ENCODE measurements at regions not wholly inside any gene's neighbourhood (a gene's known extent, or its start where the extent isn't known, plus 50 kb on each side); places are given as distances from the start of the nearest gene placed in this dataset.

DNA sequence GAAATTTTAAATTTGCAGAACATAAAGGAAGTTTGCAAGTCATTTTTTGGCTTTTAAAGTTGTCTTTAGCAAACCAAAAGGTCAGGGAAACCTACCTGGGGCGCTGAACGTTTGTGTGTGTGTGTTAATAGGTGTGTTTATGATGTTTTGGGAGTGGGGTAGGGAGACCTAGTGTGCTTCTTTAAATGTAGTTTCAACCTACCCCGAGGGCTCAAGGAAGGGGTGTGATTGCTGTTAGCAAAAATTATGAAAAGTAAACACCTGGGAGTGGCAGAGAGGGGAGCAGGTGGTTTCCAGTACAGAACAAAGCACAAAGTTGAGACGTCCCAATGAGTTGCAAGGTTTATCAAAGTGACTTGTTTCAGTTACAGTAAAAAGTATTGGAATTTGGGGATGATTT lies 58.7 kb upstream of the WDR26 start:
- TF ChIP-seq CTCF (IDR thresholded peaks at IDR 0.05; ENCODE audit: low read depth, low read length) = no peak
- no peak for DNase-seq (ENCODE audit: extremely low read depth, low read depth)

DNA sequence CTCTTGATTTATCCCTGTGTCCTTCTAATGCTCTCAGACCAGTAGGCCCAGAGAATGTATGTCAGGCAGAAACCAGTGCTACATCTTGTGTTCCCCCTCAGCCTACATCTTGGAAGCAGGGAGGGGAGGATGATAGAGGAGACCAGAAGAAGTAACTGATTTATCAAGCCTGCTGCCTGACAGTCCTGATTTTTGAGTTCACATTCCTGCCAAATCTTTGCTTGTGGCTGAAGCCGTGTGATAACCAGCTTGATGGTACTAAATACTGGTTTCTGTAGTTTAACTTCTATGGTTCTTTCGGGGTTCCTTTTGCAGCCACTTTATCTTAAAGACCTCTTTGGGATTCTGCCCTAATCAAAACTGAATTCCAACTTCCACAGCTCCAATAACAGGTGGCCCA lies 59.7 kb upstream of the WDR26 start:
- no peak for TF ChIP-seq CTCF (IDR thresholded peaks at IDR 0.05; ENCODE audit: low read depth, low read length)

DNA sequence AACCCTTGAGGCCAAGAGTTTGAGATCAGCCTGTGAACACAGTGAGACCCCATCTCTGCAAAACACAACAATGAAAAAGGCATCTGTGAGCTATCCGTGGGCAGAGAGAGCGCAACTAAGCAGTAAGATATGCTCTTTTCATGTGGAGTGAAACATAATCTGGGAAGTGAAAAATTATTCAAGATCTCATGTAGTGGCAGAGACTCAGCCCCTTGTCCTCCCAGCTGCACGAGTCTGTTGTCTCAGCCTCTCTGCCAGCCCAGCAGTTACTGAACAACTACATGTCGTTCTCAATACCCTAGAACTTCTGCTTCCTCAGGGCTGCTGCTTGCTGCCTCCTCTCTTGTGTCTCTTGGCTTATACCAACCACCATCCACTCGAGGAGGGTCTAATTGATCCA lies 61.3 kb upstream of the WDR26 start:
- DNase-seq (ENCODE audit: extremely low read depth, low read depth) = no peak
- TF ChIP-seq CTCF (IDR thresholded peaks at IDR 0.05; ENCODE audit: low read depth, low read length) = no peak

More for the DNA sequence above, 59.7 kb upstream of the WDR26 start:
- no peak for DNase-seq (ENCODE audit: extremely low read depth, low read depth)

DNA sequence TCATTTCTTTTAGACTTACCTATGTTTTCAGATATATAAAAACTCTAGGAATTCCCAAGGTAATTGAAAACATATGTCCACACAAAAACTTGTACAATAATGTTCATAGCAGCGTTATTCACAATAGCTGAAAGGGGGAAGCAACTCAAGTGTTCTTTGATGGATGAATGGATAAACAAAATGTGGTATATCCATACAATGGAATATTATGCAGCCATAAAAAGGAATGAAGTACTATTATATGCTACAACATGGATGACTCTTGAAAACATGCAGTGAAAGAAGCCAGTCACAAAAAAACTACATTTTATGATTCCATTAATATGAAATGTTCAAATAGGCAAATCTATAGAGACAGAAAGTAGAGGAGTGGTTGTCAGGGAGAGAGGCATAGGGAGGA lies 62.2 kb upstream of the WDR26 start:
- no peak for DNase-seq (ENCODE audit: extremely low read depth, low read depth)
- no peak for TF ChIP-seq CTCF (IDR thresholded peaks at IDR 0.05; ENCODE audit: low read depth, low read length)

GRCh38 chr1:224497714-224498573 lies 63.3 kb upstream of the WDR26 start:
- DNase-seq (ENCODE audit: extremely low read depth, low read depth) = no peak
- TF ChIP-seq CTCF (IDR thresholded peaks at IDR 0.05; ENCODE audit: low read depth, low read length) = no peak

GRCh38 chr1:224498574-224499170 lies 64.1 kb upstream of the WDR26 start:
- TF ChIP-seq CTCF (IDR thresholded peaks at IDR 0.05; ENCODE audit: low read depth, low read length) = no peak
- no peak for DNase-seq (ENCODE audit: extremely low read depth, low read depth)

DNA sequence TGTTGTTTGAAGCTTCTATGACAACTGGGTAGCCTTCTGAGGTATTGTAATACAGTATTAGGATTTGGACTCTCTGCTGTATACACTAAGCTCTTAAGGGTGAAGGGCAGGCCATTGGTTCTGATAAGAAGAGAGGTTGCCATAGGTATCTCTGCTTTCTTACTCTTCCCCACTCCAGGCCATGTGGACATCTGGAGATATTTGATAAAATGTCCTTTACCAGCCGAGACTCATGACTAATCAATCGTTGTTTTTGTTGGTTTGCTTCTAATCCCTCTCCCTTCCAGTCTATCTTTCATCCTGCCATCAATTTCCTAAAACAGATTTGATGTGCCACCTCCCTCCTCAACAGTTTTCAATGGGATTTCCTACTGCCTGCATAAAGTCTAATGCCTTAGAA lies 64.6 kb upstream of the WDR26 start:
- no peak for DNase-seq (ENCODE audit: extremely low read depth, low read depth)
- TF ChIP-seq CTCF (IDR thresholded peaks at IDR 0.05; ENCODE audit: low read depth, low read length) = no peak

Measured in AG09319 (cell line).